ENCODE measurements at regions not wholly inside any gene's neighbourhood (a gene's known extent, or its start where the extent isn't known, plus 50 kb on each side); places are given as distances from the start of the nearest gene placed in this dataset.

GRCh38 chr11:122319691-122320620 is 203.9 kb upstream of the BLID start:
- TF ChIP-seq POLR2AphosphoS5 (IDR thresholded peaks at IDR 0.05; ENCODE audit: insufficient read depth in 1 of 2, low read depth in 1 of 2) (no peak), POLR2A (IDR thresholded peaks at IDR 0.05) (no peak)
- TF ChIP-seq, protein P1, sequence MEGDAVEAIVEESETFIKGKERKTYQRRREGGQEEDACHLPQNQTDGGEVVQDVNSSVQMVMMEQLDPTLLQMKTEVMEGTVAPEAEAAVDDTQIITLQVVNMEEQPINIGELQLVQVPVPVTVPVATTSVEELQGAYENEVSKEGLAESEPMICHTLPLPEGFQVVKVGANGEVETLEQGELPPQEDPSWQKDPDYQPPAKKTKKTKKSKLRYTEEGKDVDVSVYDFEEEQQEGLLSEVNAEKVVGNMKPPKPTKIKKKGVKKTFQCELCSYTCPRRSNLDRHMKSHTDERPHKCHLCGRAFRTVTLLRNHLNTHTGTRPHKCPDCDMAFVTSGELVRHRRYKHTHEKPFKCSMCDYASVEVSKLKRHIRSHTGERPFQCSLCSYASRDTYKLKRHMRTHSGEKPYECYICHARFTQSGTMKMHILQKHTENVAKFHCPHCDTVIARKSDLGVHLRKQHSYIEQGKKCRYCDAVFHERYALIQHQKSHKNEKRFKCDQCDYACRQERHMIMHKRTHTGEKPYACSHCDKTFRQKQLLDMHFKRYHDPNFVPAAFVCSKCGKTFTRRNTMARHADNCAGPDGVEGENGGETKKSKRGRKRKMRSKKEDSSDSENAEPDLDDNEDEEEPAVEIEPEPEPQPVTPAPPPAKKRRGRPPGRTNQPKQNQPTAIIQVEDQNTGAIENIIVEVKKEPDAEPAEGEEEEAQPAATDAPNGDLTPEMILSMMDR (IDR thresholded peaks at IDR 0.05): no peak

Measured in vagina (tissue), 2 donors.